Adrenal gland (tissue), 5 donors: ENCODE measurements at regions not wholly inside any gene's neighbourhood (a gene's known extent, or its start where the extent isn't known, plus 50 kb on each side); places are given as distances from the start of the nearest gene placed in this dataset.

Source experiments
- POLR2A ChIP-seq, 2 donors: fragments of 450-650 bp; IDR thresholded peaks; one replicate each; pipeline ENCODE4 v1.6.1; 2017; ENCODE audit warnings: antibody characterized with exemption in 2 of 2, mild to moderate bottlenecking in 2 of 2, moderate library complexity in 1 of 2
- TF ChIP-seq, protein P1 (sequence below), 6 experiments: fragments of 450-650 bp in 4 of 6; fragments of 200-600 bp in 2 of 6; sonication (generic) in 1 of 6; IDR thresholded peaks; 1 replicate in 5 of 6; 2 replicates in 1 of 6; pipeline versions ENCODE4 v1.5.1 to v1.8.0; 2016 to 2021; ENCODE audit warnings: antibody characterized with exemption in 6 of 6, mild to moderate bottlenecking in 2 of 6, moderate library complexity in 1 of 6
- donor health status: DM: no; HTN: no; CAD: no.

DNA sequence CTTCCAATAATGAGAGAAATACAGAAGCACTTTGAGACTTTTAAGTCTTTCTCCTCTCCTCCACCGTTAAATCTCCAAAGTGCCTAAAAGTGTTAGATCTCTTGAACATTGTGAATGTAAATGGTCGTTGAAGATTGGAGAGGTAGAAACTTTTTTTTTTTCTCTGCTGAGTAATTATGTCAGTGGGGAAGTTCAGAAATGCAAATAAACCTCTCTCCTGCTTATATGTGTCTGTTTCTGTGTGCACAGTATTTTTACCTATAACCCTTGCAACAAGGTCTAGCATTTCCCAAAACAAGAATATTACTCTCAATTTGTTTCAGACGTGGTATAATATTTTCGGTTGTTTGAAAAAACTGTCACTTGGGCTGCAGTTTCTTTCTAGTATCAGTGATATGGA lies 833.6 kb upstream of the CDH8 start:
- no peak for TF ChIP-seq POLR2A (IDR thresholded peaks at IDR 0.05)
- TF ChIP-seq, protein P1, sequence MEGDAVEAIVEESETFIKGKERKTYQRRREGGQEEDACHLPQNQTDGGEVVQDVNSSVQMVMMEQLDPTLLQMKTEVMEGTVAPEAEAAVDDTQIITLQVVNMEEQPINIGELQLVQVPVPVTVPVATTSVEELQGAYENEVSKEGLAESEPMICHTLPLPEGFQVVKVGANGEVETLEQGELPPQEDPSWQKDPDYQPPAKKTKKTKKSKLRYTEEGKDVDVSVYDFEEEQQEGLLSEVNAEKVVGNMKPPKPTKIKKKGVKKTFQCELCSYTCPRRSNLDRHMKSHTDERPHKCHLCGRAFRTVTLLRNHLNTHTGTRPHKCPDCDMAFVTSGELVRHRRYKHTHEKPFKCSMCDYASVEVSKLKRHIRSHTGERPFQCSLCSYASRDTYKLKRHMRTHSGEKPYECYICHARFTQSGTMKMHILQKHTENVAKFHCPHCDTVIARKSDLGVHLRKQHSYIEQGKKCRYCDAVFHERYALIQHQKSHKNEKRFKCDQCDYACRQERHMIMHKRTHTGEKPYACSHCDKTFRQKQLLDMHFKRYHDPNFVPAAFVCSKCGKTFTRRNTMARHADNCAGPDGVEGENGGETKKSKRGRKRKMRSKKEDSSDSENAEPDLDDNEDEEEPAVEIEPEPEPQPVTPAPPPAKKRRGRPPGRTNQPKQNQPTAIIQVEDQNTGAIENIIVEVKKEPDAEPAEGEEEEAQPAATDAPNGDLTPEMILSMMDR (IDR thresholded peaks at IDR 0.05) = no peak
